CD1c-positive myeloid dendritic cell (primary cell): ENCODE measurements at regions not wholly inside any gene's neighbourhood (a gene's known extent, or its start where the extent isn't known, plus 50 kb on each side); places are given as distances from the start of the nearest gene placed in this dataset.
A peak's percentile ranks its signal among the peaks of the same experiment; 100 is the strongest.

Source experiments
- DNase-seq: peaks from one replicate; pipeline ENCODE4 v3.0.0-alpha.2; 2016; ENCODE audit errors: extremely low spot score

DNA sequence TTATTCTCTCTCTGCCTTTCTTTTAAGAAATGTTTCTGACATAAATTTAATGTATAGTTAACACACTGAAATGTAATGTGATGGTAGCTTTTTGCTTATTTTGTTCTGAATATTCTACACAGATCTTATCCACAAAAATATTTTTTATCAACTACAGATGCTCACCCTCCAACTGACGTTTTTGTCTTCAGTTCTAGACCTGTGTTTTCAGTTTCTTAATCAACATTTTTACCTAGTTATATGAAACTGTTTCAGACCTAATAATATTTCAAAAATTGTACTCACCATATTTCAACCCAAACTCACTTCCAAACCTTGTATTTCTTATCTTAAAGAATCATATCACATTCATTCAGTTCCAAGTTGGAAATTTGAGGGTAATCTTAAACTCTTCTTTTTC is 452.8 kb downstream of the RFPL4B start:
- DNase-seq = no peak

DNA sequence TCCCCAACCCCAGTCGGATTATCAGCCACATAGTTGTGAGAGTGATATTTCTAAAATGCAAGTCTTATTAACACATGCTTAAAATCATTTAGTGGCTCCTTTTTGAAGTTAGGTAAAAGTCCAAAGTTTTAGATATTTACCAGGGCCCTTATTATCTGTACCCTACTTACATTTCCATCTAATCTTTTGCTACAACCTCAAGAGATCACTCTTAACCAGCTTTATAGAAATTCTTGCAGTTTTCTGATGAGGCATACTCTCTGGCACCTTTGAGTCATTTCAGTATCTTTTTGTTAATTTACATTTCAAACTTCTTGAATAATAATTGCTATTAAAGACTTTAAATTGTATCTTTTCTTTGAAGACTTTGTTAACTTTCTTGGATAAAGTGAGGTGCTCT is 453.3 kb downstream of the RFPL4B start:
- no peak for DNase-seq

DNA sequence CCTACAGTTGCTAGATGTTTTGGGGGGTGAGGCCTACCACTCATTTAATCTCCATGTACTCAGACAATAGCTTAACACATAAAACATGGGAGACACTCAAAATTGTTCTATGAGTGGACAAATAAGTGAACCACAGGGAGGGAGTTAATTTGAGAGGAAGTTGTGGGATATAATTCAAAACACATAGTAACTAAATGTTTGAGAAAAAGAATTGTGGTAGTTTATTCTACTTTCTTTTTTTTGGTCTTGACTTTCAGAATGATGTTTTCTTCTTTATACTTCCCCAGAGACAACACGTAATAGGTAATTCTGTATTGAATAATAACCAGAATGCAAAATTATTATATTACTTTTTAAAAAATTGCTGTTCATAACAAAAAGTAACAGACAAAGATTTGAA is 453.8 kb downstream of the RFPL4B start:
- no peak for DNase-seq

DNA sequence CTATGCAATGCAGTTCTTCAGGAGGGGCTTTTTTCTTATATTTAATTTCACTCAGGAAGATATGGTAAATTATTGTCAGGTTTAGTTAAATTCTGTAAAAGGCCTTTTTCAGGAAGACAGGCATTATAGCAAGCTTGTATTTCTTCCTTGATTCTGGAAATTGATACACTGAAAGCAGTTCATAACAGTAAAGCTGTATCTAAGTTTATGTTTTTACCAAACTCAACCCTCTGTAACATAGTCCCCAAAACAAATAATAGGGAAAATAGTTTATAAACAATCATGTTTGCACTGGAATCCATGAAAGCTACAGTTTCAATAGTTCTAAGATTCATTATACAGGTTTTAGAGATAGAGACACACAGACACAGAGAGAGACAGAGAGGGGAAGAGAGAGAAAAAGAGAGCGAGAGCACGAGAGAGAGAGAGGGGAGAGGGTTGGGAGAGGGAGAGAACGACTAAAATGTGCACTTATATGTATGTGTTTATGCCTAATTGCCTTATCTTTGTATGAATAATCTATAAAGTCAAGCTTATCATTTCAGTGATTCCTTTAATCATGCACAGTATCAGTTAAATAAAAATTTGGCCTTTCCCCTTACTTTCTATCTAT is 454.4 kb downstream of the RFPL4B start:
- DNase-seq = no peak

DNA sequence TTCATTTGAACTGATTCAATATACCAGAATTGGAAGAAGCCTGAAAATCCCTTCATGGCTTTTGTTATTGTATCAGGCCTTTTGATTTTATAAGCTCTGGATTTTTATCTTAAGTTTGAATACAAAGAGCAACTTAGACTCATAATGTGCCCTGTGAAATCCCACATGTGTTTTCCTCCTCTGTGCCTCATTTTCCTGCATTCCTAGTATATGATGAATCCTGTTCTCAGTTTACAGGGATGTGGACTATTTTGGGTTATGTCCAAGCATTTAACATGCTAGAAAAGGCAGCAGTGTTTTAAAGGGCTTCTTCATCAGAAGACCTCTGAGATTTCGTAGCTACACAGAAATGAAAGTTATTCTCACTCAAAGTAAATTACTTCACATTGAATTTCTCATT is 455.0 kb downstream of the RFPL4B start:
- DNase-seq = no peak

DNA sequence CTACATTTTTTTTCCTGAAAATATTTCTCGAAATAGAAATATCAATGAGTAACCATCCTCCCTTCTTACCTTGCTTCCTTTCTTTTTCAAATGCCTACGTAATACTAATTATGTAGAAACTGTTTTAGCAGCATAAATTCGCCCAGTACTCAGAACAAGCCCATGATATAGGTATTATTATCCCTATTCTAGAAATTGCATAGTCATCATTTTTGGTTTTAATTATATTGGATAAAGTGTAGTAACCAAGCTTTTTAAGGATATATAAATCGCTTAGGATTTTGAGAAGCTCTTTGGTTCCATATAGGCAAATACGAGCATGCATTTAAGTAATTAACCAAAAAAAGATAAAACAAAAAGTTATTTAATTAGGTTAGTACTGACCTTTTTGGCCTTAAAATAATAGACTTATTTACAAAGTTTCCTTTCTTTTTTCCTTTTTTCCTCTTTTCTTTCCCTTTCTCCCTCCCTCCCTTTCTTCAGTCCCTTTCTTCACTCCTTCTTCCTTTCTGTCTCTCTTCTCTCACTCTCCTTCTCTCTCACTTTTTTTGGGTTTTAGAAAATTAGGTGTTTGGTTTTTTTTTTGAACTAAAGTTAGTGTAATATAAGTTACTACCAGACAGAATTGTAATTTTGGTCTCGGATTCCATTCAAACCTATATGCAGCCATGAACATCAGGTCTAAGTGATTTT is 457.7 kb downstream of the RFPL4B start:
- DNase-seq = no peak

DNA sequence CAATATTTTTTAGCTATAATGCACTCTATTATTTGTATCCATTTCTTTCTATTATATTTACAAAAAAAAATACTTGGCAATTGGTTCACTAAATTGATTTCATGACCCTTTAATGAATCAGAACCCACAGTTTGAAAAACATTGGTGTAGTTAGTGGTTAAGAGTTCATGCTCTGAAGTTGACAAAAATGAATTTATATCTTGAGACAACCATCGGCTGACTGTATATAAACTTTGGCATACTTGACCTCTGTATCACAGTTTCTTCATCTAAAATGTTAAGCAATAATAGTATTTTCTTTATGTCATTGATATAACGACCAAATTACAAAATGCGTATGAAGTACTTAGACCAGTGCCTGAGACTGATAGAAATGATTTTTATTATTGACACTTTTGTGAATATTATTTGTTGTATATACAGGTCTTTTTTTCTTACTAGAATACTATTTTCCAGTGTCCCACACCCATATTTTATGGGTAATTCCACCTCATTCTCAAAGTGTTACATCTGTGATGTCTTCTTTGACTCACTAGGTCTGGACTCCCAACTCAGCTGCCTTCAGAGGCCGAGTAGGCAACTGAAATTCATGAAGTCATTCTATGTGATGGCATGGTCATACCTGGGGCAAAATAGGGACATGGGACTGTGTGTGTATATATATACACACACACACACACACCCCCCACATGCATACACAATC is 459.2 kb downstream of the RFPL4B start:
- DNase-seq = no peak

DNA sequence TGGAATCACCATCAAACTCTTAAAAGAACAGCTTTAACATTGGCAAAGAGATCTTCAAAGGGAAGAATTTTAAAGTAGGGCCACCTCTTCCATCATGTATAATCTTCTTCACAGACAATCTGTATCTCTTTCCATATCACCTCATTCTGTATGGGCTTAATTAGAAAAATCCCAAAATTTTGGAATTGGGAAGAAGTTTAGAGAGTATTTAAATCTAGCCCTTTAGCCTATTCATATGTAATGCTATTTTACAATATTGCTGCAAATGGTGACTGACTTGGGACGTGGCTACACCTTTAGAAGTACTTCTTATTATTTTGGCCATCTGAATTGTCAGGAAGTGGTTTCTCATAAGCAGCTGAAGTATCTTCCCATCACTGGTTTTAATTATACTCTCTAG is 474.3 kb downstream of the RFPL4B start:
- DNase-seq = no peak

DNA sequence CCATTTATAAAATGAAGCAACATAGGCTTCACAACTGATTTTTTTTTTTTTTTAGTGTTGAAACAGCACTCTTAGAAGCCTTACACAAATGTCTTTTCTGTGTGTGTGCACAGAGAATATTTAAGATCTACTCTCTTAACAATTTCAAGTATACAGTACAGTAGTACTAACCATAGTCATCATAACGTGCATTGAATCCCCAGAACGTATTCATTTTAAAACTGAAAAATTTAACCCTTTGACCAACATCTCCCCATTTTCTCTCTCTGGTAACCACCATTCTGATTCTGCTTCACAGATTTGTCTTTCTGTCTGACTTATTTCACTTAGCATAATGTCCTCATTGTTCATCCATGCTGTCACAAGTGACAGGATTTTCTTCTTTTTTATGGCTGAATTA is 475.6 kb downstream of the RFPL4B start:
- no peak for DNase-seq

DNA sequence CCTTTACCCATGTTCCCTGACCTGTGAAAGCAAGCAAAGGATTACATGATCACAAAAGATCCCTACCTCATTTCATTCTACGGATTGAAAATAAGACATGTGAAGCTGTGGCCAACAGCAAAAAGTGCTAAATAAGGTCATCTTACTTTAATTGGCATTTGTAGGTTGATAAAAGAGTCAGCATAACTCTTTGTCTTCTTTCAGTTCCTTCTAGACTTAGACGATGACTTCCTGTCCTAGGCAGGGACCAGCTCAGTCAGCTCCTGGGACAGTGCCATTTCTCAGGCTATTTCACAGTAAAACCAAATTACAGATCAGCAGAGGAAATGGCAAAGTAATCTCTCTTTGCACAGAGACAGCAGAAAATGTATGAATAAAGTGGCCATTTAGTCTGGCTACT is 480.7 kb downstream of the RFPL4B start:
- DNase-seq = peak; percentile 20

DNA sequence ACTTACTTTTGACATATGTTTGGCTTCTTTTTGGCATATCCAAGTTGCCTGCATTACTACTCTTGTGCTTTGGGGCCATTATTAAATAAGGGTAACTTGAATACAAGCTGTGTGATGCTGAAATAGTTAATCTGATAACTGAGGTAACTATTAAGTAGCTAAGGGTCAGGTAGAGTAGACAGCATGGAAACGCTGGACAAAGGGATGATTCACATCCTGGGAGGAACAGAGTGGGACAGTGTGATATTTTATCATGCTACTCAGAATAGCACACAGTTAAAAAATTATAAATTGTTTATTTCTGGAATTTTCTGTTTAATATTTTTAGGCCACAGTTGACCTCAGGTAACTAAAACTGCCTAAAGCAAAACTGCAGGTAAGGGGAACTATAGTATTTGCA is 483.9 kb downstream of the RFPL4B start:
- DNase-seq = no peak

DNA sequence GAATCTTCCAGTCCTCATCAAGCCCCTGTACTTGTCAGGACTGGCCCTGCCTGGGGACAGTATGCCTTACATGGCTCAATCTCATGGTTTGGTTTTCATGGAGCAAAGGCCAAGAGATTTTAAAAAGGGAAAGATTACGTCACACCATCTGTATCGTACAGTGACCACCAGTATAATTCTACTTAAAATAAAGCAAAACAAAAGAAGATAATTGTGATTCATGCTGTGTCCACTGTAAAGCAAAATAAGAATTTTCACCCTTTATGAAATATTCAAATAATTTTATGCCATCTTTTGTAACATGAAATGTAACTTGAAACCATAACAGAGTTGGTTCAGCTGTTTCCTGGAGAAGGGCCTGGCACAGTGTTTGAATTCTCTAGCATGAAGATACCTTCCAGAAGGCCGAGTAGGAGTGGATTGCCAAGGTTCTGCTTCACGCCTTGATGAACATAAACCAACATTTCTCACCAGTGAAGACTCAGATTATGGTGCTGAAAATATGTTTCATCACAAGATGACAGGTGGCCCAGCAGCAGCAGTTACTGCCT is 486.5 kb downstream of the RFPL4B start:
- no peak for DNase-seq

DNA sequence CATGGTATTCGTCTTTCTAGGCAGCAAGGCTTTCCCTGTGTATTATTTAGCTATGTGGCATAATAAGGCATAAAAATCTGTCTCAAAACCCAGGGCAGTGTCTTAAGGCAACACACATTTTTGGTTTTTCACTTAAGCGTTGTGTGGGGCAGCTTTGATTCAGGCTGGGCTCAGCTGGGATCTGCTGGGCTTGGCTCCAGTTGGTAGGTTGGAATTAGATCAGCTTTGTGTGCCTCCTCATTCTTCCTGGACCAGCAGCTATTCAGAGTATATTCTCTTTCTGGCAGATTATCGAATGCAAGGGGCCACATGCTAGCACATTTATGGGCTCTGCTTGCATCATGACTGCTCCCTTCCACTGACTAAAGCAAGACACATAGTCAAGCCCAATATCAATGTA is 487.9 kb downstream of the RFPL4B start:
- no peak for DNase-seq

DNA sequence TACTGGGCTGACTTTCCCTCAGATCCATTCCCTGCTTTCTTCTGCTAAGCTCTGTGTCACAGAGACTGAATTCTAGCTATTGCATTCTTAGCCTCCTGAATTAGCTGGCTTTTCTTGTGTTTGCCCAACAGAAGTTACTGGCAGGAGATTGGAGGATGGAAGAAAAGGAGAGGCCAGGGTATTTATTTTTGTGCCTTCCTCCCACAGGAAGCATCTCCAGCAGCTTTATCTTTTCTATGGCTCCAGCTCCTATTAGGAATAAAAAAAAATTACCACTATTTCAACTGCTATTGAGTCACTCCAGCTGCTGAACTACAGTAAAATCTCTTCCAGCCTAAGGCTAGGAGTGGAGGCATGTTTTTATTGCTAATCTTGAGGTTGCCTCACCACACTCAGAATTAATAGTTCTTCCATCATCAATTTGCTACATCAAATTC is 492.4 kb downstream of the RFPL4B start:
- no peak for DNase-seq

DNA sequence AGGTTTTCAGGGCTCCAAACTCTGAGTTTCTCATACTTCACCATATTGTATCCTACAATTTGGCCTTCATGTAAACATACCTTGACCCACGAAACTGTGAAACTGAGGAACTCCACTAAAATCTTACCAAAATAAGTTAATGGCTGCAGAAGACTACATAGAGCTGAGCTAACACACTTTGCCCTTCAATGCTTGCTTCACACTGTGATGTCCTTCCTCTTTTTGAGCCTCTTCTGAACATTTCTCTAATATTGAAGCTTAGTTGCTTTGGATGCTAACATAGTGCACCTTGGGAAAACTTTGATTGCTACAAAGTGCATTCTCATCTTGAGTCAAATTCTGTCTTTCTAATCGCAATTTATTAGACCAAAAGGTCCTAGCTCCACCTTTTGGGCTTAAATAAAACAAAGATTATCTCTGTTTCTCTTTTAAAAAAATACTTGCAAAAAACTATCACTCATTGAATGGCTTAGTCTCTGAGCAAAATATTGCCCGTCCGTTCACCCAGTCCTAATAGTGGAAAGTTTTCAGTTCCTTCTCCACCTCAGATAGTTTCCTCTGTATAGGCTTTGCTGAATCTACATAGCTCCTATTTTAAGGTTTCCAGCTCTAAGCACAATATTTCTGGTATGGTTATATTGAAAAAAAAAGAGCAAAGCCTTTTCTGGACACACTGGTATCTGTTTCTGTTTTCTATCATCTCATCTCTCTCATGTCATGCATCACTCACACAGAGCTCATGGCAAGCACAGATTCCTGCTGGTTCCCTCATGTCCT is 494.6 kb downstream of the RFPL4B start:
- no peak for DNase-seq

DNA sequence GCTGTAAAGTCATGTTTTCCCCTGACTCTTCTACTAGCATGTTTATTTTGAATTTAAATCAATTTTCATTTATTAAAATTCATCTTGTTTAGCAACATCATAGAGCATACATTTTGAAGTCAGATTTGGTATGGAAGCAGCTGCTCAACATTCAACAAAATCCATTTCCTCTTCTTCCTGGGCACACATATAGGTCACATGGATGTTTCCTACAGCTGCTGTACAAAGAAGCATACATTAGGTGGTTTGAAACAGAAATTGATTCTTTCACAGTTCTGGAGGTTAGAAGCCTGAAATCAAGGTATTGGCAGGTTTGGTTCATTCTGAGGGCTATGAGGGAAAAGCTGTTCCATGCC is 495.2 kb downstream of the RFPL4B start:
- DNase-seq = no peak

DNA sequence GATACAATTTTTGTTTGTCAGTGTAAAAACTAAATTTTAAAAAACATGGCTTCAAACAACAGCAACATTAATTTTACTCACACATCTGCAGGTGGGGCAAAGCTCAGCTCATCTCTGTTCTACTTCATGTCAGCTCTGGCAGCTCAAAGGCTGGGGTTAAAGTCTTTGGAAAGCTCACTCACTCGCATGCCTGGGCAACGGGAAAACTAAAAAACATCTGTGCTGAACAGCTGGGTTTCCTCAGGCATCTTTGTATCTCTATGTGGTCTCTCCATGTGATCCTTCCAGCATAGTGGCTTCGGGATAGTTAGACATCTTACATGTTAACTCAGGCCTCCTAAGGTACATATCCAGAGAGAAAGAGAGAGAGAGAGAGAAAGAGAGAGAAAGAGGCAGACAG is 499.6 kb downstream of the RFPL4B start:
- no peak for DNase-seq

DNA sequence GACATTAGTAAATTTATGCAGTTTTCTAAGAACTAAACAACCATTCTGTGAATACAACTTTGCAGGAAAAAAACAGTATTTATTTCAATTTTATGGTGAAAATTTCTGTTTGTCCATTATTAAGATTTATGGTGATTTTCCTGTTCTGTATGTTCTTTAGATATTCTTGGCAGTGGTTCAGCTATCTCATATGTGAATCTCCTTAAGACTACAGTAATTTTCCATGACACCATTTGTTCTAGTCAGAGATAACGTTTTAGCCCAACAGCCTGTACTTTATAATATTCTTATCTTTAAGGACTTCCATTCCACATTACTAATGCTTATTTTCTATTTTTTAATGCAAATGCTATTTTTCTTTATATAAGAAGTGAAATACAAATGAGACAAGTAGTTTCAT is 504.0 kb downstream of the RFPL4B start:
- no peak for DNase-seq

DNA sequence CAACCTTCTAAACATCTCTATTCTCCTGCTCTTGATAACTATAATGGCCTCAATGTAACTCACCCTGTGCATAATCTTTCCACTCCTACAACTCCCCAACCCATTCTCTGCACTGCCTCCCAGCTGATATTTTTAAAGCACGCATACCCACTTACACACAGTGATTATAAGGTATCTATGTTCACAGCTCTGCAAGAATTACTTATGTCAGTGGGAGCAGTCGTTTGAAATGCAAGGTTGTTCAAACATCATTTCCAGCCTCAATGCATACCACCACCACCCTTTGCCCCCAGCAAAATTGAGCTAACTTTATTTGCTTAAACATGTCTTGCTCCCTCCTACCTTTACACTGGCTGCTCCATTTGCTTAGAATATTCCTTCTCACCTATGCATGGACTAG is 506.0 kb downstream of the RFPL4B start:
- no peak for DNase-seq

DNA sequence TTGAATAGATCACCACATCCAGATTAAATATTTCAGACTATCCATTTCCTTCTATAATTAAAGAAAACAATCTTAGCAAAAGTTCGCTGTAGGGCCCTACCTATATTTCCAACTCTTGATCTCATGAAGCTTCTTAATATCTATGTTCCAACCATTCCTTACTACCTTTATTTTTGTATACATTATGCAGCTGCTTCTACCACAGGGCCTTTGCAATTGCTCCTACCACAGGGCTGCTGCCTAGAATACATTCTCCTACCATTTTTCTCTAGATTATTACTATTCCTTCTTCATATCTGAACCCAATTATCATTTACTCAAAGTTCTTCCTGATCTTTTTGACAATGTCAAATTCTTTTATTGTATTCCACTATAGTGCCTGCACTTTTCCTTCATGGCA is 516.6 kb downstream of the RFPL4B start:
- no peak for DNase-seq

DNA sequence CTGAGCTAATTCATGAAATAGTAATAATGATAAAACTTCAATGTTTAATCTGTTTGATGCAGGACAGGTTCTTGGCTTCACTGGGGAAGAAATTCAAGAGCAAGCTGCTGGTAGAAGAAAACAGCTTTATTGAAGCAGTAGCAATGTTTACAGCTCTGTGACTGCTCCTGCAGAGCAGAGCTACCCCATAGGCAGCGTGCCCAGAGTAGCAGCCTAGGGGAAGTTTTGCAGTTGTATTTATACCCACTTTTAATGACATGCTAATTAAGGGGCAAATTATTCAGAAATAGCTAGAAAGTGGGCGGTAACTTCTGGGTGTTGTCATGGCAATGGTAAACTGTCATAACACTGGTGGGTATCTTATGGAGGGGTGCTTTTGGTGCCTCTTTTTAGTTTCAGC is 518.0 kb downstream of the RFPL4B start:
- no peak for DNase-seq

DNA sequence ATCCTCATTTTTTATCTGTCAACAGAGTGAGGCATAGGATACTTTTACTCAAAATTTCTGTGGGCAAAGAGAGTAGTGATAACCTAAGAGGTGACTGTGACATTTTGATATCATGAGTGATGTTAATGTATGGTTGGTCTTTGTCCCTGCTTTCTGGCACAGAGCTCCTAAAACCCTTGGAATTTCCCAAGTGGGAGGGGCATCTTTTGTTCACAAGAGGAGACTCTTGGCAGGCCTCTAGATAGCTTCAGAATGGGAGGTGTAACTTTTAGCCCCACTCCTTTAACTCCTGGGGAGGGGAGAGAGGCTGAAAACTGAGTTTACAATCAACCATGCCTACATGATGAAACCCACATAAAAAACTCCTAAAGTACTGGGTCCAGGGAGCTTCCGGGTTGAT is 527.8 kb downstream of the RFPL4B start:
- no peak for DNase-seq
